ENCODE measurements at regions not wholly inside any gene's neighbourhood (a gene's known extent, or its start where the extent isn't known, plus 50 kb on each side); places are given as distances from the start of the nearest gene placed in this dataset.

DNA sequence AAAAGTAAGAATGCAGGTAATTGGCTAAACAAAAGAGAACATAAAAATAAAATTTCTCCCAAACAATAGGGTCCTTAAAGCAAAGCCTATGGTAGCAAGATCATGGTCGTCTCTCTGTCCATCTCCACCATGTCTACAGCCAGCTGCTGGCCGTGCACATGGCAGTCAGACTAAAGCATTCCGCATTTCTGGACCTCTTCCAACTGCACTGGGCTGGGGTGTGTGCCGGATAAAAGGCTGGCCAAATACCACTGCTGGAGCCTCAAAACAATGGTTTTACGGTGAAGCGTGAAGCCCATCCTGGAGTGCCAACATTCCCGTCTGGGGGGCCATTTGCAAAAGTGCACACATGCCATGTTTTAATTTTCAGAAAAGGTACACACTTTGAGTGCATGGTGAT lies 74.8 kb upstream of the PIEZO2 start:
- H3K9ac ChIP-seq (ENCODE audit: low read length) = no peak overlapping the region
- H3K4me2 ChIP-seq (ENCODE audit: low read depth, low read length, poor library complexity, severe bottlenecking) = no peak overlapping the region
- no peak for TF ChIP-seq EZH2phosphoT487 (conservative IDR thresholded peaks at IDR 0.05; ENCODE audit: low read length)
- TF ChIP-seq, protein P1, sequence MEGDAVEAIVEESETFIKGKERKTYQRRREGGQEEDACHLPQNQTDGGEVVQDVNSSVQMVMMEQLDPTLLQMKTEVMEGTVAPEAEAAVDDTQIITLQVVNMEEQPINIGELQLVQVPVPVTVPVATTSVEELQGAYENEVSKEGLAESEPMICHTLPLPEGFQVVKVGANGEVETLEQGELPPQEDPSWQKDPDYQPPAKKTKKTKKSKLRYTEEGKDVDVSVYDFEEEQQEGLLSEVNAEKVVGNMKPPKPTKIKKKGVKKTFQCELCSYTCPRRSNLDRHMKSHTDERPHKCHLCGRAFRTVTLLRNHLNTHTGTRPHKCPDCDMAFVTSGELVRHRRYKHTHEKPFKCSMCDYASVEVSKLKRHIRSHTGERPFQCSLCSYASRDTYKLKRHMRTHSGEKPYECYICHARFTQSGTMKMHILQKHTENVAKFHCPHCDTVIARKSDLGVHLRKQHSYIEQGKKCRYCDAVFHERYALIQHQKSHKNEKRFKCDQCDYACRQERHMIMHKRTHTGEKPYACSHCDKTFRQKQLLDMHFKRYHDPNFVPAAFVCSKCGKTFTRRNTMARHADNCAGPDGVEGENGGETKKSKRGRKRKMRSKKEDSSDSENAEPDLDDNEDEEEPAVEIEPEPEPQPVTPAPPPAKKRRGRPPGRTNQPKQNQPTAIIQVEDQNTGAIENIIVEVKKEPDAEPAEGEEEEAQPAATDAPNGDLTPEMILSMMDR (IDR thresholded peaks at IDR 0.05; ENCODE audit: insufficient read depth, low read length, poor library complexity, severe bottlenecking) = no peak
- H3K4me3 ChIP-seq (ENCODE audit: insufficient read depth, low read length, poor library complexity, severe bottlenecking) = no peak overlapping the region
- H3K79me2 ChIP-seq (ENCODE audit: insufficient read depth, low read length) = no peaks in the 10 kb centered on the region
- no peaks in the 10 kb centered on the region for H3K36me3 ChIP-seq (ENCODE audit: low read length)
- no peaks in the 10 kb centered on the region for H3K9me2 ChIP-seq (replicated peaks; ENCODE audit: insufficient read depth, low read length)
- H2AFZ ChIP-seq (ENCODE audit: low read depth, low read length, severe bottlenecking) = no peak overlapping the region
- no peak overlapping the region for H3K27ac ChIP-seq (ENCODE audit: low read depth, low read length)
- no peaks in the 10 kb centered on the region for H3F3A ChIP-seq (ENCODE audit: insufficient read depth)
- no peaks in the 10 kb centered on the region for H3K27me3 ChIP-seq (ENCODE audit: low read length)
- H3K9me3 ChIP-seq (ENCODE audit: insufficient read depth, low read length) = no peaks in the 10 kb centered on the region
- H4K20me1 ChIP-seq (ENCODE audit: low read depth, low read length) = no peaks in the 10 kb centered on the region

DNA sequence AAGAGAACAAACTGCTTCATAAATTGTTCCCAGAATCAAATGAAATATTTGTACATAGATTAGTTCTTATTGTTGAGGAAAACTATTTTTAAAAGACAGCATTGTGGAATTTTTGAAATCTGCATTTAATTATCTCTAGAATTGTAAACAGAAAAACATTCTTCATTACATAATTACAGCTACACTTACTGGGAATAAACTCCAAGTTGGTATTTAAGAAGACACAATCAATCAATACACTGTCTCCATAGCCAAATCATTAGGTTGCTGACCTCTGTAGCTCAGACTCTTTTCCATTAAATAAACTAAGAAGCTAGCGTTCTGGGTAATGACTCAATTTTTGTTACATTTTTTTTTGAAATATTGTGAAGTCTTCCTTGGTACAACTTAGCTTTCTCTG lies 70.2 kb upstream of the PIEZO2 start:
- H3K4me3 ChIP-seq (ENCODE audit: insufficient read depth, low read length, poor library complexity, severe bottlenecking) = no peak overlapping the region
- H3K9me2 ChIP-seq (replicated peaks; ENCODE audit: insufficient read depth, low read length) = no peaks in the 10 kb centered on the region
- no peaks in the 10 kb centered on the region for H4K20me1 ChIP-seq (ENCODE audit: low read depth, low read length)
- H3K9me3 ChIP-seq (ENCODE audit: insufficient read depth, low read length) = no peaks in the 10 kb centered on the region
- no peaks in the 10 kb centered on the region for H3K27me3 ChIP-seq (ENCODE audit: low read length)
- no peaks in the 10 kb centered on the region for H3K79me2 ChIP-seq (ENCODE audit: insufficient read depth, low read length)
- no peak overlapping the region for H3K4me2 ChIP-seq (ENCODE audit: low read depth, low read length, poor library complexity, severe bottlenecking)
- H3K27ac ChIP-seq (ENCODE audit: low read depth, low read length) = no peak overlapping the region
- H2AFZ ChIP-seq (ENCODE audit: low read depth, low read length, severe bottlenecking) = no peak overlapping the region
- TF ChIP-seq, protein P1 (IDR thresholded peaks at IDR 0.05; ENCODE audit: insufficient read depth, low read length, poor library complexity, severe bottlenecking) = no peak
- no peak for TF ChIP-seq EZH2phosphoT487 (conservative IDR thresholded peaks at IDR 0.05; ENCODE audit: low read length)
- H3F3A ChIP-seq (ENCODE audit: insufficient read depth) = no peaks in the 10 kb centered on the region
- H3K36me3 ChIP-seq (ENCODE audit: low read length) = no peaks in the 10 kb centered on the region
- no peak overlapping the region for H3K9ac ChIP-seq (ENCODE audit: low read length)

GRCh38 chr18:11215216-11215615 lies 65.8 kb upstream of the PIEZO2 start:
- no peak overlapping the region for H3K4me3 ChIP-seq (ENCODE audit: insufficient read depth, low read length, poor library complexity, severe bottlenecking)
- H3K36me3 ChIP-seq (ENCODE audit: low read length) = no peaks in the 10 kb centered on the region
- no peak overlapping the region for H3K4me2 ChIP-seq (ENCODE audit: low read depth, low read length, poor library complexity, severe bottlenecking)
- H2AFZ ChIP-seq (ENCODE audit: low read depth, low read length, severe bottlenecking) = no peak overlapping the region
- H3K27ac ChIP-seq (ENCODE audit: low read depth, low read length) = no peak overlapping the region
- no peaks in the 10 kb centered on the region for H3K9me3 ChIP-seq (ENCODE audit: insufficient read depth, low read length)
- no peaks in the 10 kb centered on the region for H4K20me1 ChIP-seq (ENCODE audit: low read depth, low read length)
- H3K9ac ChIP-seq (ENCODE audit: low read length) = no peak overlapping the region
- H3K79me2 ChIP-seq (ENCODE audit: insufficient read depth, low read length) = no peaks in the 10 kb centered on the region
- H3K9me2 ChIP-seq (replicated peaks; ENCODE audit: insufficient read depth, low read length) = no peaks in the 10 kb centered on the region
- TF ChIP-seq EZH2phosphoT487 (conservative IDR thresholded peaks at IDR 0.05; ENCODE audit: low read length) = no peak
- TF ChIP-seq, protein P1 (IDR thresholded peaks at IDR 0.05; ENCODE audit: insufficient read depth, low read length, poor library complexity, severe bottlenecking) = no peak
- H3F3A ChIP-seq (ENCODE audit: insufficient read depth) = no peaks in the 10 kb centered on the region
- no peaks in the 10 kb centered on the region for H3K27me3 ChIP-seq (ENCODE audit: low read length)

Measured in SU-DHL-6 (cell line).